ENCODE measurements at regions not wholly inside any gene's neighbourhood (a gene's known extent, or its start where the extent isn't known, plus 50 kb on each side); places are given as distances from the start of the nearest gene placed in this dataset.

GRCh38 chrX:11967986-11968869, 170.0 kb upstream of the FRMPD4 start:
- ATAC-seq (replicated peaks in 1 of 2) (no peak), DNase-seq (no peak)
- H3K4me1 Mint-ChIP-seq (ENCODE audit: low read depth) = no peaks in the 10 kb centered on the region
- no peak overlapping the region for H3K27ac Mint-ChIP-seq
- H3K9me3 Mint-ChIP-seq = no peaks in the 10 kb centered on the region
- no peaks in the 10 kb centered on the region for H3K36me3 Mint-ChIP-seq (ENCODE audit: insufficient read depth in 2 of 2)
- no peak overlapping the region for H3K4me3 Mint-ChIP-seq
- peaks cover 14% of the 10 kb centered on the region for H3K27me3 Mint-ChIP-seq (ENCODE audit: low read depth)

DNA sequence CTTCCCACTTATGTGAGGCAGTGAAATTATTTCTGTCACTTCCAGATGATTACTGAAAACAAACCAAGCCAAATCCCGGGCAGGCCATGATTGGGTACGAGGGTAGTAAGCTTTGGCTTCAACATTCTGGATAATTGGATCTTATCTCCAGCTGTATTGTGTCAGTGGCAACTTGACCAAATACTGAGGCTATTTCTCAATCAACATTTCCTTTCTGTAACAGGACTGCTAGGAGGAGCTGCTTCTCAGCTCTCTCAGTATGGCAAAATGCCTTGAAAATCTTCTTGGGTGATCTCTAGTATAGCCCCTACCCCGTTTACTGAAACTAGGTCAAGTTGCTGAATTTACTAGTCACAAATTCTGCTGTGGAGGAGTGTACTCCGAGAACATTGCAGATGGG, 169.3 kb upstream of the FRMPD4 start:
- no peak overlapping the region for H3K4me3 Mint-ChIP-seq

DNA sequence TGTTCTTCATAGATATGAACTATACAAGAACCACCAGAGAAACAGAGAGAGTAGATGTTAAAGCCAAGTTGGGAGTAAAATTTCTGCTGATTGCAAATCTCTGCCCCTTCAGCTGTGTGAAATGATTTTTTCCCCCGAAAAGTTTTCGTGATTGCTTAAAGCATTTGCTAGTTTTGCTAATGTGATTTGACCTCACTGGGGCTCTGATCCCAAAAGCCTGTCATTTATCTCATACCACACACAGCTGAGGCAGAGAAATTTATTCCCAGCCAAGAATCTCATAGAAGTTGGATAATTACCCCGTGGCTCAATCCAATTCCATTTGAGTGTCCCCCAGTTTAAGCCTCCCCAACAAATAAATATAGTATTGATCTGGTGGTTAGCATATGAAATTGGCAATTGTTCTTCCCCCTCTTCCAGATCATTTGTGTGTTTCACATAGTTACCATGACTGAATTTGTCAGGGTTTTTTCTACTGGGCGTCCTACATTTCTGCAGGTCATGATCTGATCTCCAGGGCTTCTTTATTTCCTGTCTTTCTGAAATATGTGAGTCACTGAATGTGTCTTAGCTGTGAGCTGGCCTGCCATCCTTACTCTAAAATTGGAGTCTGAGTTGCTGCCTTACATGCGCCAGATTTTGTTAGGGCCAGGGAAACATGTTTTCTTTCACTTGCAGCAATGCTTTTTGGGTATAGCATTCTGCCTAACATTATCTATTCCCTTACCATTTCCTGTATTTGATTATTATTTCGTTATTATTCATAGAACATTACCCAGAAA, 167.5 kb upstream of the FRMPD4 start:
- no peaks in the 10 kb centered on the region for H3K4me1 Mint-ChIP-seq (ENCODE audit: low read depth)
- DNase-seq = no peak
- peaks cover 23% of the 10 kb centered on the region for H3K27me3 Mint-ChIP-seq (ENCODE audit: low read depth)
- no peak overlapping the region for H3K4me3 Mint-ChIP-seq
- H3K9me3 Mint-ChIP-seq = no peaks in the 10 kb centered on the region
- H3K27ac Mint-ChIP-seq = no peak overlapping the region
- H3K36me3 Mint-ChIP-seq (ENCODE audit: insufficient read depth in 2 of 2) = no peaks in the 10 kb centered on the region
- no peak for ATAC-seq (replicated peaks in 1 of 2)

More for the DNA sequence above, 169.3 kb upstream of the FRMPD4 start:
- Mint-ChIP-seq H3K9me3 (no peaks in the 10 kb centered on the region), H3K27me3 (ENCODE audit: low read depth) (peaks cover 22% of the 10 kb centered on the region), H3K4me1 (ENCODE audit: low read depth) (no peaks in the 10 kb centered on the region), H3K27ac (no peak overlapping the region), H3K36me3 (ENCODE audit: insufficient read depth in 2 of 2) (no peaks in the 10 kb centered on the region)
- ATAC-seq (replicated peaks in 1 of 2) (no peak), DNase-seq (no peak)

DNA sequence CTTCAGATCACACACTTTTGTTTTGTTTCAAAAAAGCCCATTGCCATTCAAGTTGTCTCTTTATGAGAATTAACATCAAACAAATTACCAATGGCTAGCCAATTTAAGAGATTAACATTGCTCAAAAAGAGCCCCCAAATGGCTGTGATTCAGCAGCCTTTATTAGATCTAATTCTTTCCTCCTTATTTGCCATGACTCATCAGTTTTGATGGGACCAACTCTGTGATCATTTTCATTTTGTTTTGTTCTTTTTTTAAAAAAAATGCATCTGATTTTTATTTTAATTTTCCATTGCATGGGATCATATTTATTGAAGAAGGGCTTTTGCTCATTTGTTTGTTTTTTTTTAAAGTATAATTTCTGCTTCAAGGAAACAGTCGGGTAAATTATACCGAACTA, 161.6 kb upstream of the FRMPD4 start:
- Mint-ChIP-seq H3K4me1 (ENCODE audit: low read depth) (no peaks in the 10 kb centered on the region), H3K9me3 (no peaks in the 10 kb centered on the region), H3K27ac (no peak overlapping the region), H3K27me3 (ENCODE audit: low read depth) (peaks cover 13% of the 10 kb centered on the region), H3K36me3 (ENCODE audit: insufficient read depth in 2 of 2) (no peaks in the 10 kb centered on the region), H3K4me3 (no peak overlapping the region)
- DNase-seq (no peak), ATAC-seq (replicated peaks in 1 of 2) (no peak)

GRCh38 chrX:11992271-11992670, 146.0 kb upstream of the FRMPD4 start:
- Mint-ChIP-seq H3K27ac (no peak overlapping the region), H3K9me3 (no peaks in the 10 kb centered on the region), H3K4me3 (no peak overlapping the region), H3K4me1 (ENCODE audit: low read depth) (no peaks in the 10 kb centered on the region), H3K36me3 (ENCODE audit: insufficient read depth in 2 of 2) (no peaks in the 10 kb centered on the region), H3K27me3 (ENCODE audit: low read depth) (peaks cover 11% of the 10 kb centered on the region)
- no peak for DNase-seq
- ATAC-seq (replicated peaks in 1 of 2) = no peak

DNA sequence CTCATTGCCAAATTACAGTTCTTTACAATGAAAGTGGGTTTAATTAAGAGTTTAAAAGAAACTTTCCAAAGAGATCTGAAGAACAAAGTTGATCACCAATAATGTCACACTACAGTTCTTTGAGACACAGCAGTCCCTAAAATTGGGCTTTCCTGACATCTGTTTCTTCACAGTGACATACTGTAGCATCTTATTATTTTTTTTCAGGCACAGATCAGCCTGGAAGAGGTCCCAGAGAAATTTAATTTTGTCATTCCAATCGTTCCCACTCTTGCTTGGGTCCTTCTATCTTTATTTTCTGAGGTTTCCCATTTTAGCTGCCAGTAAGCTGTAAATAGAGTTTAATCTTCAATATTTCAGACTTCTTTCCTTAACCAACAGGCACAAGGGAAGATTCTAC, 143.1 kb upstream of the FRMPD4 start:
- DNase-seq (no peak), ATAC-seq (replicated peaks in 1 of 2) (no peak)
- Mint-ChIP-seq H3K27ac (no peak overlapping the region), H3K27me3 (ENCODE audit: low read depth) (peaks cover 12% of the 10 kb centered on the region), H3K36me3 (ENCODE audit: insufficient read depth in 2 of 2) (no peaks in the 10 kb centered on the region), H3K9me3 (no peaks in the 10 kb centered on the region), H3K4me1 (ENCODE audit: low read depth) (no peaks in the 10 kb centered on the region), H3K4me3 (no peak overlapping the region)

- DNase-seq = no peak
- Mint-ChIP-seq H3K27me3 (ENCODE audit: low read depth) (peaks cover 20% of the 10 kb centered on the region), H3K27ac (no peak overlapping the region), H3K4me3 (no peak overlapping the region), H3K4me1 (ENCODE audit: low read depth) (no peaks in the 10 kb centered on the region), H3K36me3 (ENCODE audit: insufficient read depth in 2 of 2) (no peaks in the 10 kb centered on the region), H3K9me3 (no peaks in the 10 kb centered on the region)
- no peak for ATAC-seq (replicated peaks in 1 of 2)
Observed at GRCh38 chrX:11996810-11997209, 141.5 kb upstream of the FRMPD4 start.

DNA sequence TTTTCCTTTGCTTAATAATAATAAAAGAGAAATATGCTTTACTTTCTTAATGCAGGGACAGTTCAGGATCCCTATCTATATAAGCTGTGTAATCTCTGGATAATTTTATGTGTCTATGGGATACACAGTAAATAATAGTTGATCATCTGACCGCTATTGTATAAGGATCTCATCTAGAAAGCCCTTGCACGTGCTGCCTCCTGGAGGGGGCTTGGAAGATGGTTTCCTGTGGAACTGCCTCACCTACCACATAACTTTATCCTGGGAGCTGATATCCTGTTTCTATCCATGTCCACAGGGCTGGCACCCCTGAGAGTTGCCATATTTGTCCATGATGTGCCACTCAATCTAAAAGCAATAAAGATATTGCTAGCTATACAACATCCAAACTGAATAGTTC, 139.3 kb upstream of the FRMPD4 start:
- no peaks in the 10 kb centered on the region for H3K36me3 Mint-ChIP-seq (ENCODE audit: insufficient read depth in 2 of 2)
- no peak for ATAC-seq (replicated peaks in 1 of 2)
- H3K27ac Mint-ChIP-seq = no peak overlapping the region
- DNase-seq = no peak
- no peaks in the 10 kb centered on the region for H3K9me3 Mint-ChIP-seq
- no peaks in the 10 kb centered on the region for H3K4me1 Mint-ChIP-seq (ENCODE audit: low read depth)
- no peak overlapping the region for H3K4me3 Mint-ChIP-seq
- H3K27me3 Mint-ChIP-seq (ENCODE audit: low read depth) = peaks cover 20% of the 10 kb centered on the region

GRCh38 chrX:12002876-12003275, 135.4 kb upstream of the FRMPD4 start:
- no peaks in the 10 kb centered on the region for H3K36me3 Mint-ChIP-seq (ENCODE audit: insufficient read depth in 2 of 2)
- no peak overlapping the region for H3K4me3 Mint-ChIP-seq
- H3K27me3 Mint-ChIP-seq (ENCODE audit: low read depth) = peaks cover 14% of the 10 kb centered on the region
- H3K9me3 Mint-ChIP-seq = no peaks in the 10 kb centered on the region
- DNase-seq = no peak
- H3K4me1 Mint-ChIP-seq (ENCODE audit: low read depth) = no peaks in the 10 kb centered on the region
- peak; percentile 46 to 59 for ATAC-seq (replicated peaks in 1 of 2)
- no peak overlapping the region for H3K27ac Mint-ChIP-seq

GRCh38 chrX:12007881-12008280, 130.4 kb upstream of the FRMPD4 start:
- no peak overlapping the region for H3K4me3 Mint-ChIP-seq
- ATAC-seq (replicated peaks in 1 of 2) (peak; percentile 40 to 54), DNase-seq (no peak)
- peaks cover 6% of the 10 kb centered on the region for H3K27me3 Mint-ChIP-seq (ENCODE audit: low read depth)
- H3K9me3 Mint-ChIP-seq = no peaks in the 10 kb centered on the region
- no peaks in the 10 kb centered on the region for H3K4me1 Mint-ChIP-seq (ENCODE audit: low read depth)
- no peaks in the 10 kb centered on the region for H3K36me3 Mint-ChIP-seq (ENCODE audit: insufficient read depth in 2 of 2)
- no peak overlapping the region for H3K27ac Mint-ChIP-seq

GRCh38 chrX:12010436-12010835, 127.8 kb upstream of the FRMPD4 start:
- no peak for DNase-seq
- Mint-ChIP-seq H3K27me3 (ENCODE audit: low read depth) (peaks cover 6% of the 10 kb centered on the region), H3K27ac (no peak overlapping the region), H3K36me3 (ENCODE audit: insufficient read depth in 2 of 2) (no peaks in the 10 kb centered on the region), H3K9me3 (no peaks in the 10 kb centered on the region), H3K4me1 (ENCODE audit: low read depth) (no peaks in the 10 kb centered on the region), H3K4me3 (no peak overlapping the region)
- ATAC-seq (replicated peaks in 1 of 2) = no peak

DNA sequence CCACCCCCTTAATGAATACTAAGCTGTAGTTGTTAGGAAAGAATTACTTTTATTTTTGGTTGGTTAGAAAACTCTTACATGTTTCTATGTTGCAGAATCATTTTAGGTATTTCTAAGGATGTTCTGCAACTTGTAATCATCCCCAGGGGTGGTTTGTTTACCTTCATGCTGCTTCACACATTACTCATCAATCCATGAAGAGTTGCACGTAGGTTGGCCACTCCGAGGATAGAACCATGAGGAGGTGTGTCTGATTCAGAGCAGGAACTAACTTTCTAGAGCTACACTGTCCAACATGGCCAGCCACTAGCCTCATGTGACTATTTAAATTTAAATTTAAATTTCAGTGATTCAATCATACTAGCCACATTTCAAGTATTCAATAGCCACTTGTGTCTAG, 127.2 kb upstream of the FRMPD4 start:
- H3K27ac Mint-ChIP-seq = no peak overlapping the region
- DNase-seq (no peak), ATAC-seq (replicated peaks in 1 of 2) (no peak)
- H3K27me3 Mint-ChIP-seq (ENCODE audit: low read depth) = peaks cover 6% of the 10 kb centered on the region
- no peaks in the 10 kb centered on the region for H3K36me3 Mint-ChIP-seq (ENCODE audit: insufficient read depth in 2 of 2)
- no peaks in the 10 kb centered on the region for H3K4me1 Mint-ChIP-seq (ENCODE audit: low read depth)
- H3K9me3 Mint-ChIP-seq = no peaks in the 10 kb centered on the region
- no peak overlapping the region for H3K4me3 Mint-ChIP-seq

DNA sequence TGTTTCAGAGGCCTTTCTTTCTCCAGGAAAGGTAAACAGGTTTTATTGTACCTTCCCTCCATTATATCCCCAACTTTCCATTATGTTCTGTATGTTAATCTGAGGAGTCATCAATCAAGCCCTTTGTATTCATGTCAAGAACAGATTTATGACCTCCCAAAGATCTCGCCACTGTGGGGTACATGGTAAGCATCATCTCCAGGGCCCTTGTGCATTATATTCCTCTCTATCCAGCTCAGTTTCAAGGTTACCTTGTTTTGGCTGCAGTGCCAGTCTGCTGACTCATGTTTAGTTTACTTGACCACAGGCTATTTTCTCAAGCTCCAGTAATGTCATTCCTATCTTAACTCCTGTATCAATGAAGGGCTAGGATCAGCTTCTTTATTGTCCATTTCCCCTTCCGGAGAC, 125.1 kb upstream of the FRMPD4 start:
- no peak for ATAC-seq (replicated peaks in 1 of 2)
- H3K4me3 Mint-ChIP-seq = no peak overlapping the region
- H3K9me3 Mint-ChIP-seq = no peaks in the 10 kb centered on the region
- no peaks in the 10 kb centered on the region for H3K4me1 Mint-ChIP-seq (ENCODE audit: low read depth)
- peaks cover 6% of the 10 kb centered on the region for H3K27me3 Mint-ChIP-seq (ENCODE audit: low read depth)
- H3K36me3 Mint-ChIP-seq (ENCODE audit: insufficient read depth in 2 of 2) = no peaks in the 10 kb centered on the region
- no peak overlapping the region for H3K27ac Mint-ChIP-seq
- DNase-seq = no peak
